Stimulated activated CD8-positive, alpha-beta memory T cell treated with anti-CD3 and anti-CD28 coated beads, Interleukin-7, amount 100 ng/mL, for 48 hours (primary cell): ENCODE measurements at regions not wholly inside any gene's neighbourhood (a gene's known extent, or its start where the extent isn't known, plus 50 kb on each side); places are given as distances from the start of the nearest gene placed in this dataset.
"Not testable (repeated sequence)": the region's sequence is repeated elsewhere in the genome, so short reads cannot be mapped to it uniquely, and the experiment has no call there.

Experiments used
- DNase-seq, 2 donors: peaks; one replicate each; pipeline ENCODE4 v3.0.0-alpha.2; 2020; ENCODE audit warnings: low read depth in 1 of 2; ENCODE audit errors: extremely low read depth in 1 of 2

GRCh38 chr7:81013083-81013817, 94.4 kb upstream of the SEMA3C start:
- no peak for DNase-seq

GRCh38 chr7:81008901-81009300, 90.0 kb upstream of the SEMA3C start:
- no peak for DNase-seq

GRCh38 chr7:81007051-81007450, 88.2 kb upstream of the SEMA3C start:
- DNase-seq, result no peak

- DNase-seq, result no peak
These were observed 86.4 kb upstream of the SEMA3C start for GRCh38 chr7:81005254-81005653.

- no peak for DNase-seq
These were observed 85.2 kb upstream of the SEMA3C start for GRCh38 chr7:81004098-81004497.

GRCh38 chr7:81003326-81003725, 84.5 kb upstream of the SEMA3C start:
- no peak for DNase-seq

GRCh38 chr7:81002421-81002820, 83.6 kb upstream of the SEMA3C start:
- DNase-seq, result no peak

- no peak for DNase-seq
These were observed 80.9 kb upstream of the SEMA3C start for GRCh38 chr7:80999771-81000170.

GRCh38 chr7:80999100-80999499, 80.2 kb upstream of the SEMA3C start:
- DNase-seq, result no peak

- no peak for DNase-seq
These were observed 79.0 kb upstream of the SEMA3C start for GRCh38 chr7:80997841-80998240.

GRCh38 chr7:80996236-80996635, 77.4 kb upstream of the SEMA3C start:
- not testable (repeated sequence) for DNase-seq

GRCh38 chr7:80991654-80992053, 72.8 kb upstream of the SEMA3C start:
- no peak for DNase-seq

- DNase-seq, result no peak
These were observed 65.8 kb upstream of the SEMA3C start for GRCh38 chr7:80984619-80985018.

- no peak for DNase-seq
These were observed 62.6 kb upstream of the SEMA3C start for GRCh38 chr7:80981405-80981804.

GRCh38 chr7:80977751-80978150, 58.9 kb upstream of the SEMA3C start:
- DNase-seq, result no peak

- no peak for DNase-seq
These were observed 55.8 kb upstream of the SEMA3C start for GRCh38 chr7:80974396-80975358.

- no peak for DNase-seq
These were observed 52.4 kb upstream of the SEMA3C start for GRCh38 chr7:80971225-80971624.
